ENCODE measurements at regions not wholly inside any gene's neighbourhood (a gene's known extent, or its start where the extent isn't known, plus 50 kb on each side); places are given as distances from the start of the nearest gene placed in this dataset.
"Not testable (repeated sequence)": the region's sequence is repeated elsewhere in the genome, so short reads cannot be mapped to it uniquely, and the experiment has no call there.

DNA sequence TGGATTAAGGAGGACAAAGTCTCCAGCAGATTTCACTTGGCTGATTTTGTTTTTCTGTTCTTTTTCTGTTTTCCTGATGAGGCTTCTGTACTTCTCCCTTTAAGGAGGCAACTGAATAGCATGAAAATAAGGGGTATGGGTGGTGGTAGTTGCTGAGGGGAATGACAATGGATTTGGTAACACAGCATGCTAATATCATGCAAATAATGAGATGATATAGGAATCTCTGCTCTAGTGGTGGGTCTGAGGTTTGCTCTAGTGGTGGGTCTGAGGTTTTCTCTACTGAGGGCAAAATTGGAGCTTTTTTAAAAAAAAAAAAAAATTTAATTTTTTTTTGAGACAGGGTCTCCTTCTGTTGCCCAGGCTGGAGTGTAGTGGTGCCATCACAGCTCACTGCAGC is 139.7 kb downstream of the C9orf152 start:
- no peak for DNase-seq

- DNase-seq = no peak
These were observed 138.4 kb downstream of the C9orf152 start for GRCh38 chr9:110069326-110070248.

DNA sequence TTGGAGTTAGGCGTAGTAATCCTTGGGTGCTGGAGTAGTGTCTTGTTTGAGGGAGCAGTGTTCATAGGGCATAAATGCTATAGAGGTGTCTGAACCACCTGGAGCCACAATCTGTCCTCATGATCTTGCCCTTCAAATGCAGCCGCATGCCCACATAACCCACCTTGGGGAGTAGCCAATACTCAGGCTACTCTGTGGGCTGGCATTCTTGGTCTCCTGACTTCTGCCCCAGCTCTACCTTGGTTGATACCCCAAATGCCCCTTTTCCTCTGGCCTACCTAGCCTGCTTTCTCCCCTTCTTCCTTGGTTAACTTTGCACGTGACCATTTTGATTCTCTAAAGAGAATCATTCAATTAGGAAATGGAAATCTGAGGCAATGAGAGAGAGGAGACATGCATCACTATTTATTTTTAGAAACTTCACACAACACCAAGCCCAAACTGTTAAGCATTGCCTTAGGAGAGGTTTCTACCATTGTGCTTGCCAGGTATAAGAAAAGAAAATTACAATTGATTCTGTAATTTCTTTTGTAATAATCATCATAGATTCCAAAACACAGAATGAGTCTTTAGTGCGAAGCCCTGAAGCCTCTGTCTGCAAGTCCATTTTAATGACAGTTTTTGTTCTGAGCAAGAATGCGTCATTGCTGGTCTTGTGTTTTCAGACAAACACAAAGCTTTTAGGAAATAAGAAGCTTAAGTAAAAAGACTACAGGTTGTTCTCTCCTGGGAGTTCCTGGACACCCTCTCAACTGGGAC is 135.2 kb downstream of the C9orf152 start:
- DNase-seq = no peak

DNA sequence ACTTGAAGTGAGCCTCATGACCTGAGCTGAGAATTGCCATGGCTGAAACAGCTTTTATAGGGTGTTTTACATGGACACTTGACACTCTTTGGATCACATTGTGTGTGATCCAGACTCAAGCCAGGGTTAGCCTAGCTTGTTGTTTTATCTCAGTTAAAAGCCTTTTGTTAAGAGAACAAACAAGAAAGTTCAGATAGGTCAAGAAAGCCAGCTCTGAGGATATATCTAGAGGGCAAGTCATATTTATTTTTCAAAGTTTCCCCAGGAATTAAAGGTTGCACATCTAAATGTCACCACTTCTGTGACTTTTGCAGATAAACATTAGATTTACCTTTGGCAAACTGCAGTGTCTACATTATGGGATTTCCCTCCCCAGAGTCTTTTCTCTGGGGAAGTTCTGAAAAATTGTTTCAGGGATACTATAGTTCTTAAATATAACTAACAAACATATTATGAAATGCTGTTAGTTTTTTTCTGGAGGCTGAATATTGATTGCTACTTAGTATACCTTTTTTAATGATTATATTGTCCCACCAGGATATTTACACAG is 134.5 kb downstream of the C9orf152 start:
- DNase-seq = no peak

DNA sequence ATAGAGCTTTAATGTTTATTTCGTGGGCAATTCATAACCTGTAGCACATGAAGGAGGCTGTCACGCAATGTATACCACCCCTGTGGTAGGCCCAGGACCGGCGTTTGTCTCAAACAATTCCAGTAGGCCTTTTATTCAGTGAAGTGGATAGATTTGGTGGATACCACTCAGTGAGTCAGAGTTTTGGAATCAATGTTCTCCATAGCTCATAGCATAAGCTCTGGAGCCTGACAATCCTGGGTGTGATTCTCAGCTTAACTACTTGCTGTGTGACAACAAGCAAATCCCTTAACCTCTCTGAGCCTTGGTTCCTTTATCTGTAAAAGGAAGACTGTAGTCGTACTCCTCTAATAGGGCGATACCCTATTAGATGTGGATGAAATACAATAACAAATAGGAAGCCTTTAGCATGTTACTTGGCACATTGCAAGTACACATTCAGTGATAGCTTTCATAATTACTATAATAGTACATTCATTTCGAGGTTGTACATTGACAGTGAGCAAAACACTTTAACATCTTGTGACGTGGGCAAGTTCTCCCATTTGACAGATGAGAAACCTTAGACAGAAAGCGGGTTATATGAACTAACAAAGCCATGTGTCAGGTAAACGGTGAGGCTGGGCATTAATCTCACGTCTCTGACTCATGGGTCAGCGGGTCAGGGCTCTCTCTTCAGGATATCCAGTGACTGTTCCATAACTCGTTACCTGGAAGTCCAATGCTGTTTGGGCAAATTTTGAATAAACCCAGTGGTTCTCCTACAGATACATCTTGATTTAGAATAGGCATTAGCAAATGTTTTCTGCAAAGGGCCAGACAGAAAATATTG is 130.8 kb downstream of the C9orf152 start:
- peak in 1 of 2 experiments; percentile 13 for DNase-seq

GRCh38 chr9:110077925-110078324 is 130.0 kb downstream of the C9orf152 start:
- no peak for DNase-seq

DNA sequence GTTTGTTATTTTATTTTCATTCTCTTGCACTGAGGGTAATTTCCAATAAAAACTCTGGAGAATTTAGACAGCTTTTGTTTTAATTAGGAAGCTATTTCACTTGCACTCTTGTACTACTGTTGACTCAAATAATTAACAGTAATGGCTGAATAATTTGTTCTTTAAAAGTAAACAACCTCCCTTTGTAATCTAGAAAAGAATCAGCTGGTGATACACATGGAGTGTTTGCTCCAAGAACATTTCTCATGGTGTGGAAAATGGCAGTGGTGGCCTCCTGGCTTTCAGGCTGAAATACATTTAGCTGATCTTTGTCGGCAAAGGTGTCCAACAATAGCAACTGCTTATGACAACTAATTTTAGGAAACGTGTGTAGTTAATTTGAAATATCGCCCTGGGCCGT is 129.4 kb downstream of the C9orf152 start:
- DNase-seq = no peak

- DNase-seq = no peak
These were observed 126.6 kb downstream of the C9orf152 start for GRCh38 chr9:110081395-110081794.

- DNase-seq = no peak
These were observed 124.1 kb downstream of the C9orf152 start for GRCh38 chr9:110083866-110084265.

DNA sequence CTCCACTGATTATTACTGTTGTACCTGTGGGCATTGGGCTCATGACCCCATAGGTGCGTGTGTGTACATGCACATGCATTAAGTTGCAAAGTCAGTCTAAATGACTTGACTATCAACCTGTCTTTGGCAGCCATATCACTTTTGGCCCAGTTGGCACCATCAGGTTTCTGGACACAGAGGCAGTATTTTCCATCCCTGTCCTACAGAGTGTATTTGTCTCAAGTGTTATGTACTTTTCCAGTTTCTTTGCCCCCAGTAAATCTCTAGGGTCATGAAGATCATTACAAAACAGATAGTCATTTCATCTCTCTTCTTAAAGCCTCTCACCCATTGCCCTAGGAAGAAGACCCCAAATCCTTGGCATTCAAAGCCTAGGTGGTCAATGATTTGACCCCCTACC is 121.4 kb downstream of the C9orf152 start:
- DNase-seq = no peak

DNA sequence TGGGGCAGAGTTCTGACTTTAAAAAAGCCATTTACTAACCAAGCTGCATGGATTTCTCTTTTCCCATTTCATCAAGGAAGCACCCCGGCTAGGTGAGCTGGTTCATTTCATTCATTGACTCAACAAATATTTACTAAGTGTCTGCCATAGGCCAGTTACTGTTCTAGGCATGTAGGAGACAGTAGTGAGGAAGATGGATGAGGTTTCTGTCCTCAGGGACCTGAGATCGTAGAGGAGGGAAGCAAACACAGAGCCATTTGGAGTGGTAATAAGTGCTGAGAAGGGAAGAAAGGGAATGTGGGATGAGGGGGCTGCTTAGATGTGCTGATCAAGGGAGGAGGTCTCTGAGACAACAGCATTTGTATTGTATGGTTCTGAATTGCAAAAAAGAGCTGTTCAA is 120.4 kb downstream of the C9orf152 start:
- DNase-seq = no peak

GRCh38 chr9:110088099-110088498 is 119.9 kb downstream of the C9orf152 start:
- no peak for DNase-seq

- no peak for DNase-seq
These were observed 118.1 kb downstream of the C9orf152 start for GRCh38 chr9:110089681-110090370.

GRCh38 chr9:110092792-110093191 is 115.2 kb downstream of the C9orf152 start:
- no peak for DNase-seq

DNA sequence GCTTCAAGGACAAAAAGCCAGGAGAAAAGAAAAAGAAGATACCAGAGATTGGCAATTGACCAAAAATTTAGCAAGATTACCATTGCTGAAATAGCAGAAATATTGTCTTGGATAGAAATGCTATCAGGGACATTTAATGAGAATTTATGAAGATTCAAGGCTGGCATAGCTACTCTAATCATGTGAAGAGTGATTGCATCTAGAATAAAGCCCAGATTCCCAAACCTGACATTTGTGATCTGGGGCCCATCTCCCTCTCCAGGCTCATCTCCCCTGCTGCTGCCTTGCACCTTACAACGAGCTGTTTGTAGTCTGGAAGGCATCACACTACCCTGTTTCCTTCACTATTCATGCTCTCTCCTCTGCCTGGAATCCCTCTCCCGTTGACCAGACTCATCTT is 114.5 kb downstream of the C9orf152 start:
- DNase-seq = no peak

DNA sequence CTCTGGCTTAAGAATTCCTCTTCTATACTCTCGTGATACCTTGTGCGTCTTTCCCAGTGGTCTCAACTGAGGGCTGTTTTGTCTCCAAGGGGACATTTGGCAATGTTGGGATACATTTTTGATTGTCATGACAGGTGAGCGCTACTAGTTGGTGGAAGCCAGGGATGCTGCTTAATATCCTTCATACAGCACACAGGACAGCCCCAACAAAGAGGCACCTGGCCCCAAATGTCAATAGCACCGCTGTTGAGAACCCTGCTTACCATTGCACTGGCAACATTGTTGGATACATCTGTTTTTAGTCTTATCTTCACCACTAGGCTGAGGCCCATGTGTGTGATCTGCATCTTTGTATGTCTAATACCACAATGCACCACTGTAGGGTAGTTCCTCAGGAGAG is 114.1 kb downstream of the C9orf152 start:
- no peak for DNase-seq

- no peak for DNase-seq
These were observed 112.8 kb downstream of the C9orf152 start for GRCh38 chr9:110095161-110095595.

DNA sequence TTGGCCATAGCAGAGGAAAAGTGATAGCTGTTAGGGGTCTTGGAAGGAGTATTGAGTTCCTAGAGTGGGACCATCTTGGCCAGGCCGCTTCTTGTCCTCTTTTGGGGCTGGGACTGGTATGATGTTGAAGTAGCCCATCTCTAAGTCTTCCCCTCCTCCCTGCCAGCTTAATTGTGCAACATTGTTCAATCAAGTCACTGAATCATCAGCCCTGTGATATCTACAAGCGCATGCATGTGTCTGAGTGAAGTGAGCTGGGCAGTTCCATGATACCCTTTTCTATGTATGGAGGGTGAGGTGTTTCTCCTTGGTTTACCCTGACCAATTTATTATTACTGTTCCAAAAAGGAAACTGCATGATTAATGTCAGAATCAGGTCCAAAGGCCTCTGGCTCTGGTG is 112.2 kb downstream of the C9orf152 start:
- no peak for DNase-seq

DNA sequence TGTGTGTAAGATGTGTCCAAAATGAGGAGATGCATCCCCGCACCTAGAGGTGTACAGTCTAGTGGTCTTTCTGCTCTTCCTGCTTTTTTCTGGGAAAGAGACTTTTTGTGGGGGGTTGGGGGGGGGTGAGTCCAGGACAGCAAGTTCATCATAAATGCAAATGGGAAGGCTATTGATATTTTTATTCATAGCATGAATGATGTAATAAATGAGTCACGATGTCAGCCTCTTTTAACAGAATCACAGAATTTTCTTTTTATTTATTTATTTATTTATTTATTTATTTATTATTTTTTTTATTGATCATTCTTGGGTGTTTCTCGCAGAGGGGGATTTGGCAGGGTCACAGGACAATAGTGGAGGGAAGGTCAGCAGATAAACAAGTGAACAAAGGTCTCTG is 111.3 kb downstream of the C9orf152 start:
- DNase-seq = not testable (repeated sequence)

GRCh38 chr9:110099236-110100095 is 108.5 kb downstream of the C9orf152 start:
- no peak for DNase-seq

GRCh38 chr9:110101531-110102161 is 106.3 kb downstream of the C9orf152 start:
- DNase-seq = no peak

Data from activated CD4-positive, alpha-beta T cell treated with anti-CD3 and anti-CD28 coated beads, Interleukin-2, amount 50 U/mL, for 48 hours (primary cell).